Rectal smooth muscle tissue (tissue), 1 donor: ENCODE measurements at regions not wholly inside any gene's neighbourhood (a gene's known extent, or its start where the extent isn't known, plus 50 kb on each side); places are given as distances from the start of the nearest gene placed in this dataset.
A peak's percentile ranks its signal among the peaks of the same experiment; 100 is the strongest.

Experiments used
- H3K27ac ChIP-seq: one replicate; pipeline ENCODE4 v1.7.0; 2013; ENCODE audit warnings: low read depth, low read length, inconsistent platforms
- H3K27me3 ChIP-seq: one replicate; pipeline ENCODE4 v1.7.0; 2013; ENCODE audit warnings: low read length; ENCODE audit not compliant: control insufficient read depth, insufficient read depth
- H3K36me3 ChIP-seq: one replicate; pipeline ENCODE4 v1.7.0; 2013; ENCODE audit warnings: low read length; ENCODE audit not compliant: control insufficient read depth, insufficient read depth
- H3K4me1 ChIP-seq: one replicate; pipeline ENCODE4 v1.7.0; 2013; ENCODE audit warnings: low read length; ENCODE audit not compliant: control insufficient read depth, insufficient read depth
- H3K4me3 ChIP-seq: one replicate; pipeline ENCODE4 v1.7.0; 2013; ENCODE audit warnings: low read length
- H3K9ac ChIP-seq: one replicate; pipeline ENCODE4 v1.7.0; 2013; ENCODE audit warnings: low read length

DNA sequence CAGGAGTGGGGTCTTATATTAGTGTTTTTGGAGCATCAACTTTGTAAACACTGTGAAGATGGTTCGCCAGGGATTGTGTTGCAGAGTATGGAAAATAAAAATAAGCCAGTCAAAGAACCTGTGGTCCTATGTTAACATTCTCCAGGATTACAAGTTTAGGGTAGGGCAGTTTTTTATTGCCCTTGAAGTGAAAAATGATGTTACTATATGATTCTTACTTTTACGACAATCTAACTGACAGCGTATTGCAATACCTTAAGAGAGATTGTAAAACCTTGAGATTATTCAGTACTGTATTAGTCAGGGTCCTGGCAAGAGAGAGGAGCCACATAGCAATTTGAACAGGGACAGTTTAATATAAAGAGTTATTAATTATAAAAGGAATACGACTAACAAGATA, 144.7 kb upstream of the ZNF608 start:
- Histone ChIP-seq H3K27ac (no peak overlapping the region), H3K4me1 (no peaks in the 10 kb centered on the region), H3K9ac (no peak overlapping the region), H3K27me3 (no peaks in the 10 kb centered on the region), H3K36me3 (no peaks in the 10 kb centered on the region), H3K4me3 (no peak overlapping the region)

DNA sequence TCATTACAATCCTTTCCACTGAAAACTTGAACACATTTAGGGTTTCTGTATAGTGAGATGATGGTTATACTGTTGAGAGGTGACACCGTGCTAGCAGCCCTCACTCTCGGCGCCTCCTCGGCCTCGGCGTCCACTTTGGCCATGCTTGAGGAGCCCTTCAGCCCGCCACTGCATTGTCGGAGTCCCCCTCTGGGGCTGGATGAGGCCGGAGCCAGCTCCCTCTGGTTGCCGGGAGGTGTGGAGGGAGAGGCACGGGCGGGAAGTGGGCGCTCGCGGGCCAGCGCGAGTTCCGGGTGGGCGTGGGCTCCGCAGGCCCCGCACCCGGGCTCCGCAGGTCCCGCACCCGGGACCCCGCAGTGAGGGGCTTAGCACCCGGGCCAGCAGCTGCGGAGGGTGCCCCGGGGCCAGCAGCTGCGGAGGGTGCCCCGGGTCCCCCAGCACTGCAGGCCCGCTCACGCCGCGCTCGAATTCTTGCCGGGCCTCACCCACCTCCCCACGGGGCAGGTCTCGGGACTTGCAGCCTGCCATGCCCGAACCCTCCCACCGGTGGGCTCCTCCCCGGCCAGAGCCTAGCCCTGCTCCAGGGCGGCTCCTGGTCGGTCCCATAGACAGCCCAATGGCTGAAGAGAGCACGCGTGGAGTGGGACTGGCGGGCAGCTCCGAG, 145.9 kb upstream of the ZNF608 start:
- Histone ChIP-seq H3K4me1 (no peaks in the 10 kb centered on the region), H3K36me3 (no peaks in the 10 kb centered on the region), H3K4me3 (no peak overlapping the region), H3K27ac (no peak overlapping the region), H3K9ac (no peak overlapping the region), H3K27me3 (no peaks in the 10 kb centered on the region)

DNA sequence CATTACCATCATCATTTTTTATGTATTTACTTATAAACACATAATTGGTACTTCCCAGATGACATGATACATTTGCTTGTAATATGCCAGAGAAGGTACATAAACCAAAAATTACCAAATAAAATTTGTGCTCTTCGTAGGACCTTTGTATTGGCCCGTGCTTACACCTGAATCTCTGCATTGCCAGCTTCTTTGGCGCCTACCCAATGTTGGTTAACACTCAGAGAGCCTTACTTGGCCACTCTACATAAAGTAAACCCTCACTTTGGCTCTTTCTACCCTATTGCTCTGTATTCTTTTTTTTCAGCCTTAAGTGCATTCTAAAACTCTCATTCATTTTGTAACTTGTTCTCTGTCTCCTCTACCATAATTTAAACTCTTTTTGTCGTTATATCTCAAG, 148.1 kb upstream of the ZNF608 start:
- Histone ChIP-seq H3K27ac (no peak overlapping the region), H3K9ac (no peak overlapping the region)

DNA sequence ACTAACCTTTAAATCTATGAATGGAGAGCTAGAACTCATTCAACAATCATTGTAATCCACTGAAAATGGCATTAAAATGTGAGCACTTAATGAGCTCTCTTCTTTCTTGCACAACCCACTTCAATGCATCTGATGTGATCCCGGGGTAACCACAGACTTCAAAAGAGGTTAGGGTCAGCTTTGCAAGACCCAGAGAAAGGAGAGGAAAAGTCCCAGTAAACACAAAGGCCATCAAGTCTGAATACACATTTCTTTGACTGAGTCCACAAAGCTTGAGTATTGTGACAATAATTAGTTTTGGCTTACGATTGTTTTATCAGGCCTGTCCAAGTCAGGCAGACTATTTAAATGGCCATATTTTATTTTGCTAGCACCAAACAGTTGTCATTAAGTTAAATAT, 148.8 kb upstream of the ZNF608 start:
- no peaks in the 10 kb centered on the region for H3K36me3 ChIP-seq
- no peaks in the 10 kb centered on the region for H3K4me1 ChIP-seq
- H3K27me3 ChIP-seq: no peaks in the 10 kb centered on the region
- H3K4me3 ChIP-seq: no peak overlapping the region
- H3K27ac ChIP-seq: no peak overlapping the region
- H3K9ac ChIP-seq: no peak overlapping the region

More for the DNA sequence above, 148.1 kb upstream of the ZNF608 start:
- Histone ChIP-seq H3K36me3 (no peaks in the 10 kb centered on the region), H3K27me3 (no peaks in the 10 kb centered on the region), H3K4me3 (no peak overlapping the region), H3K4me1 (no peaks in the 10 kb centered on the region)

GRCh38 chr5:124901081-124901480, 154.6 kb upstream of the ZNF608 start:
- no peaks in the 10 kb centered on the region for H3K4me1 ChIP-seq
- H3K27me3 ChIP-seq: no peaks in the 10 kb centered on the region
- H3K9ac ChIP-seq: no peak overlapping the region
- no peak overlapping the region for H3K4me3 ChIP-seq
- no peaks in the 10 kb centered on the region for H3K36me3 ChIP-seq
- no peak overlapping the region for H3K27ac ChIP-seq

- Histone ChIP-seq H3K27ac (no peak overlapping the region), H3K9ac (no peak overlapping the region), H3K27me3 (no peaks in the 10 kb centered on the region), H3K4me1 (peaks cover 10% of the 10 kb centered on the region), H3K4me3 (no peak overlapping the region), H3K36me3 (no peaks in the 10 kb centered on the region)
Observed at GRCh38 chr5:124902097-124902821, 155.8 kb upstream of the ZNF608 start.

- H3K36me3 ChIP-seq: no peaks in the 10 kb centered on the region
- no peak overlapping the region for H3K9ac ChIP-seq
- H3K4me1 ChIP-seq: peaks cover 17% of the 10 kb centered on the region
- no peaks in the 10 kb centered on the region for H3K27me3 ChIP-seq
- no peak overlapping the region for H3K4me3 ChIP-seq
- no peak overlapping the region for H3K27ac ChIP-seq
Observed at GRCh38 chr5:124905256-124906130, 159.1 kb upstream of the ZNF608 start.

DNA sequence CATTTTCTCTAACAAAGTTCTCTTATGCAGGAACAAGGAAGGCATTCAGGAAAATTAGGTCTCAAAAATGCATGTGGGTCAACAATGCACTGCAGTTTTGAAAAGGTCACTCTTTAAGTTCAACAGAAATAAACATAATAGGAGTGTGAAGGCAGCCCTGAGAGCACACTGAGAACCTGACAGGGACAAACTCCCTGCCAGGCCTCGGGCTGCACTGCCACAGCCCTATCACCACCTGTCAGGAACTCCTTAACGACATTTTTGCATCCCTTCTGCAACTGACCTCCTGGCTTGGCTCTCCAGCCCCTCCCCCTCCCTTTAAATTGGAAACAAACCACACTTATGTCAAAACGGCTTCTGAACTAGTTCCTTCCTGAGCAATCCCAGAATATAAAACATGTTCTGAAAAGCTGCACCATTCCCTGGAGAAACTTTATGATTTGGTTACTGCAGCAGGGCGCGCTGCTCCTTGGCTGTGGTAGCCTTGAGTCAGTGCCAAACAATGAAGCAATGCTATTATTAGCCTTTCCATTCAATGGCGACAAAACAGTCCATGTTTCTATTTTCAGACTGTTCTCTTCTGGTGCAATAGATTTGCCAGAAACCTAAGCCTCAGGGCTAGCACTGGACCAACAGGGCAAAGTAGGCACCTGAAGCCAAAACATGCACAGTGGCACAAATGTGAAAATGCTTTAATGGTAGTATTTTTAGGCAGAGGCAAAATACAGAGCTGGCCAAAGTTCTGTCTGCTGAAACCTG, 160.1 kb upstream of the ZNF608 start:
- H3K4me1 ChIP-seq: peaks cover 17% of the 10 kb centered on the region
- no peak overlapping the region for H3K4me3 ChIP-seq
- H3K9ac ChIP-seq: no peak overlapping the region
- H3K27ac ChIP-seq: peak overlapping the region; percentile 3
- H3K27me3 ChIP-seq: no peaks in the 10 kb centered on the region
- no peaks in the 10 kb centered on the region for H3K36me3 ChIP-seq

GRCh38 chr5:124907098-124907644, 160.7 kb upstream of the ZNF608 start:
- no peak overlapping the region for H3K9ac ChIP-seq
- H3K36me3 ChIP-seq: no peaks in the 10 kb centered on the region
- no peak overlapping the region for H3K4me3 ChIP-seq
- H3K4me1 ChIP-seq: peaks cover 17% of the 10 kb centered on the region
- H3K27ac ChIP-seq: peak overlapping the region; percentile 3
- no peaks in the 10 kb centered on the region for H3K27me3 ChIP-seq

DNA sequence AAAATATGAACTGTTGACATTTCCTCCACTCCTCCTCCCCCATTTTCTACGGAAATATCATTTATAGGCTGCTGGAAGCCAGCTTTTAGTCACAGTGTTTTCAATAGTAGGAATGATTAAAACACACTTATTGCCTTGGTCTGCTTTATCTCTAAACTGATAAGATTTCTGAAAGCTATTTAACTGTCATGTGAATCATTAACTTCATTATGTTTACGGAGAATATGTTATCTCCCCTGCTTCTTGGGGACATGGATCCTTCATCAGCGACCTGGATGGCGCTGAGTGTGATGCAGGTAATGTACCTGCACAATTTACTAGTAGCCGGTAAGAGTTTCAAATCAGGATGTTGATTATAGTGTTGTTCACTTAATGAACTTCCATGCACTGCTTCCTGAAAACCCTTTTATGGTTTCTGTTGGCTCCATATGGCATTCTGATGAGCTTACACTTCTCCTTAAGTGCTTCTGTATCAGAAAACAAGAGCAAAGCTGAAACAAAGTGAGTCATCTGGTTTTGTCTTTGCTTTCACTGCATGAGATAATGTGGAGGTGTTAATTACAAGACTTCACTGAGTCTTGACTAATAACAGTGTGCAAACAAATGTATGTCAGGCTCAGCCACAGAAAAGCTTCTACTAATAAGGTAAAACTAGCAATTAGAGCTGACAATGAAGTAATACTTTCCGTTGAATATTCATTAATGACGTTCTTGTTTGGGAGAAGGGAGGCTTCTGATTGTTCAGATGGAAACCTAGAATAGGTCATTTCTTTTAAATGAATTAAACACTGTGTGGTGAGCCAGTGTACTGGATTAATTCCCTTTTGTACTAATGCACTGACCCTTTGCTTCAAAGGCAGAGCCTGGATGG, 162.4 kb upstream of the ZNF608 start:
- Histone ChIP-seq H3K36me3 (no peaks in the 10 kb centered on the region), H3K27me3 (no peaks in the 10 kb centered on the region), H3K4me3 (no peak overlapping the region), H3K4me1 (peaks cover 17% of the 10 kb centered on the region), H3K27ac (no peak overlapping the region), H3K9ac (no peak overlapping the region)

- Histone ChIP-seq H3K27me3 (no peaks in the 10 kb centered on the region), H3K9ac (no peak overlapping the region), H3K27ac (no peak overlapping the region), H3K4me1 (peaks cover 17% of the 10 kb centered on the region), H3K36me3 (no peaks in the 10 kb centered on the region), H3K4me3 (no peak overlapping the region)
Observed at GRCh38 chr5:124909734-124910133, 163.3 kb upstream of the ZNF608 start.
